CD4-positive, alpha-beta T cell (primary cell): ENCODE measurements at regions not wholly inside any gene's neighbourhood (a gene's known extent, or its start where the extent isn't known, plus 50 kb on each side); places are given as distances from the start of the nearest gene placed in this dataset.
"Not testable (repeated sequence)": the region's sequence is repeated elsewhere in the genome, so short reads cannot be mapped to it uniquely, and the experiment has no call there.

ENCODE experiments used
- ATAC-seq: fragments of 200-7000 bp; cut with Tn5 transposase; one replicate; pipeline ENCODE4 v1.10.0; 2022; ENCODE audit warnings: mild to moderate bottlenecking; ENCODE audit not compliant: poor library complexity
- CTCF ChIA-PET: fragments of 350-600 bp; sonication (Branson Sonifier 250); formaldehyde crosslinking; loops from one replicate; lab custom pipeline; 2021; ENCODE audit warnings: antibody characterized with exemption, inconsistent platforms; lab: Charles Lee
- POLR2A ChIA-PET: fragments of 350-600 bp; sonication (Branson Sonifier 250); formaldehyde crosslinking; loops from one replicate; lab custom pipeline; 2021; ENCODE audit warnings: antibody characterized with exemption, inconsistent platforms; lab: Charles Lee
- DNase-seq, 14 experiments: peaks; one replicate each; pipeline ENCODE4 v3.0.0-alpha.2; 2013 to 2020; ENCODE audit warnings: mixed read lengths in 2 of 14
- H3K27ac ChIP-seq, 2 donors: one replicate each; pipeline versions ENCODE4 v1.5.1 to v1.7.0; 2013; ENCODE audit warnings: low read length in 2 of 2, low read depth in 1 of 2, mild to moderate bottlenecking in 1 of 2
- H3K27me3 ChIP-seq, 2 experiments: 1 replicate in 1 of 2; 2 replicates in 1 of 2; pipeline versions ENCODE4 v1.6.1 to v1.7.0; 2013; ENCODE audit warnings: low read length in 2 of 2, control low read depth in 1 of 2, mild to moderate bottlenecking in 1 of 2, moderate library complexity in 1 of 2; ENCODE audit not compliant: insufficient read depth in 2 of 2, control insufficient read depth in 1 of 2
- H3K36me3 ChIP-seq: one replicate; pipeline ENCODE4 v1.6.1; 2013; ENCODE audit warnings: low read length, control low read depth; ENCODE audit not compliant: insufficient read depth
- H3K4me1 ChIP-seq: one replicate; pipeline ENCODE4 v1.6.1; 2013; ENCODE audit warnings: low read length, control low read depth; ENCODE audit not compliant: insufficient read depth
- H3K4me3 ChIP-seq: one replicate; pipeline ENCODE4 v1.5.1; 2013; ENCODE audit warnings: mild to moderate bottlenecking, low read length, moderate library complexity
- H3K9me3 ChIP-seq, 2 experiments: 1 replicate in 1 of 2; 2 replicates in 1 of 2; pipeline versions ENCODE4 v1.6.1 to v1.7.0; 2013; ENCODE audit warnings: low read length in 2 of 2, mild to moderate bottlenecking in 2 of 2, control low read depth in 1 of 2, moderate library complexity in 1 of 2; ENCODE audit not compliant: control insufficient read depth in 1 of 2, insufficient read depth in 1 of 2
- H3K27ac Mint-ChIP-seq: one replicate; pipeline ENCODE4 v1.8.0; 2020; ENCODE audit warnings: mixed read lengths
- H3K27me3 Mint-ChIP-seq: one replicate; pipeline ENCODE4 v1.8.0; 2021; ENCODE audit warnings: mixed read lengths
- H3K36me3 Mint-ChIP-seq: one replicate; pipeline ENCODE4 v1.8.0; 2021; ENCODE audit warnings: low read depth, mixed read lengths
- H3K4me1 Mint-ChIP-seq: one replicate; pipeline ENCODE4 v1.8.0; 2021; ENCODE audit warnings: low read depth, mixed read lengths
- H3K4me3 Mint-ChIP-seq: one replicate; pipeline ENCODE4 v1.8.0; 2020; ENCODE audit warnings: mild to moderate bottlenecking, mixed read lengths
- H3K9me3 Mint-ChIP-seq: one replicate; pipeline ENCODE4 v1.8.0; 2020; ENCODE audit warnings: mixed read lengths
- intact Hi-C, 2 experiments: fragments of 100-400 bp; cut with DNase I in 1 of 2; cut with micrococcal nuclease in 1 of 2; formaldehyde crosslinking; loops; one replicate each; pipeline versions ENCODE4 v1.15.1 to v1.9.0; 2023 to 2025; cut with DNase I, micrococcal nuclease
- TF ChIP-seq, protein P1 (sequence below): fragments of 200-600 bp; IDR thresholded peaks from one replicate; pipeline ENCODE4 v1.8.0; 2022; ENCODE audit warnings: antibody characterized with exemption, mild to moderate bottlenecking

- Mint-ChIP-seq H3K27me3 (peaks cover 11% of the 10 kb centered on the region), H3K4me3 (no peak overlapping the region), H3K36me3 (no peaks in the 10 kb centered on the region), H3K4me1 (no peaks in the 10 kb centered on the region), H3K9me3 (no peaks in the 10 kb centered on the region), H3K27ac (no peak overlapping the region)
- intact Hi-C loops = no loop called here
- H3K9me3 ChIP-seq = no peaks in the 10 kb centered on the region
- no peaks in the 10 kb centered on the region for H3K36me3 ChIP-seq
- H3K27ac ChIP-seq = no peak overlapping the region
- TF ChIP-seq, protein P1, sequence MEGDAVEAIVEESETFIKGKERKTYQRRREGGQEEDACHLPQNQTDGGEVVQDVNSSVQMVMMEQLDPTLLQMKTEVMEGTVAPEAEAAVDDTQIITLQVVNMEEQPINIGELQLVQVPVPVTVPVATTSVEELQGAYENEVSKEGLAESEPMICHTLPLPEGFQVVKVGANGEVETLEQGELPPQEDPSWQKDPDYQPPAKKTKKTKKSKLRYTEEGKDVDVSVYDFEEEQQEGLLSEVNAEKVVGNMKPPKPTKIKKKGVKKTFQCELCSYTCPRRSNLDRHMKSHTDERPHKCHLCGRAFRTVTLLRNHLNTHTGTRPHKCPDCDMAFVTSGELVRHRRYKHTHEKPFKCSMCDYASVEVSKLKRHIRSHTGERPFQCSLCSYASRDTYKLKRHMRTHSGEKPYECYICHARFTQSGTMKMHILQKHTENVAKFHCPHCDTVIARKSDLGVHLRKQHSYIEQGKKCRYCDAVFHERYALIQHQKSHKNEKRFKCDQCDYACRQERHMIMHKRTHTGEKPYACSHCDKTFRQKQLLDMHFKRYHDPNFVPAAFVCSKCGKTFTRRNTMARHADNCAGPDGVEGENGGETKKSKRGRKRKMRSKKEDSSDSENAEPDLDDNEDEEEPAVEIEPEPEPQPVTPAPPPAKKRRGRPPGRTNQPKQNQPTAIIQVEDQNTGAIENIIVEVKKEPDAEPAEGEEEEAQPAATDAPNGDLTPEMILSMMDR = no peak
- no peaks in the 10 kb centered on the region for H3K4me1 ChIP-seq
- CTCF ChIA-PET = no interaction called here
- no peak for ATAC-seq
- POLR2A ChIA-PET = no interaction called here
- DNase-seq = no peak
- H3K4me3 ChIP-seq = no peak overlapping the region
- no peaks in the 10 kb centered on the region for H3K27me3 ChIP-seq
Measured at GRCh38 chr5:175336781-175337180, 107.2 kb downstream of the DRD1 start.

- Histone ChIP-seq H3K4me1 (no peaks in the 10 kb centered on the region), H3K4me3 (no peak overlapping the region), H3K27me3 (no peaks in the 10 kb centered on the region), H3K36me3 (no peaks in the 10 kb centered on the region), H3K9me3 (no peaks in the 10 kb centered on the region), H3K27ac (no peak overlapping the region)
- no peaks in the 10 kb centered on the region for H3K36me3 Mint-ChIP-seq
- CTCF ChIA-PET = no interaction called here
- POLR2A ChIA-PET = no interaction called here
- H3K27ac Mint-ChIP-seq = no peak overlapping the region
- TF ChIP-seq, protein P1 = no peak
- no peak overlapping the region for H3K4me3 Mint-ChIP-seq
- no peaks in the 10 kb centered on the region for H3K4me1 Mint-ChIP-seq
- H3K27me3 Mint-ChIP-seq = peaks cover 11% of the 10 kb centered on the region
- no peak for DNase-seq
- H3K9me3 Mint-ChIP-seq = no peaks in the 10 kb centered on the region
- ATAC-seq = no peak
- intact Hi-C loops = no loop called here
Measured at GRCh38 chr5:175335691-175336090, 108.3 kb downstream of the DRD1 start.

DNA sequence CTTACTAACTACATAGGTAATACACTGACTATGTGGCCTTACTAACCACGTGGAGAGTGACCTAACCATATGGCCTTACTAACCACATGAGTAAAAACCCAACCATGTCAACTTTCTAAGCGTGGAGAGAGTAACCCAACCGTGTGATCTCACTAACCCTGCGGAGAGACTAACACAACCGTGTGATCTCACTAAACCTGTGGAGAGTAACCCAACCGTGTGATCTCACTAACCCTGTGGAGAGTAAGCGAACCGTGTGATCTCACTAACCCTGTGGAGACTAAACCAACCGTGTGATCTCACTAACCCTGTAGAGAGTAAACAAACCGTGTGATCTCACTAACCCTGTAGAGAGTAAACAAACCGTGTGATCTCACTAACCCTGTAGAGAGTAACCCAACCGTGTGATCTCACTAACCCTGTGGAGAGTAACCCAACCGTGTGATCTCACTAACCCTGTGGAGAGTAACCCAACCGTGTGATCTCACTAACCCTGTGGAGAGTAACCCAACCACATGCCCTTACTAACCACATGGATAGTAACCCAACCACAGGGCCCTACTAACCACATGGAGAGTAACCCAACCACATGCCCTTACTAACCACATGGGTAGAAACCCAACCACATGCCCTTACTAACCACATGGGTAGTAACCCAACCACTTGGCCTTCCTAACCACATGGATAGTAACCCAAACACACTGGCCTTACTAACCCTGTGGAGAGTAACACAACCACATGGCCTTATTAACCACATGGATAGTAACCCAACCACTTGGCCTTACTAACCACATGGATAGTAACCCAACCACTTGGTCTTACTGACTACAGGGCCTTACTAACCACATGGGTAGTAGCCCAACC is 112.6 kb downstream of the DRD1 start:
- H3K4me3 Mint-ChIP-seq, H3K27me3 ChIP-seq, DNase-seq, H3K4me1 ChIP-seq, H3K9me3 ChIP-seq, ATAC-seq, H3K4me1 Mint-ChIP-seq, H3K9me3 Mint-ChIP-seq, intact Hi-C loops, H3K27ac ChIP-seq, H3K36me3 ChIP-seq, H3K36me3 Mint-ChIP-seq, POLR2A ChIA-PET, CTCF ChIA-PET, H3K4me3 ChIP-seq, H3K27ac Mint-ChIP-seq: not testable (repeated sequence)
- H3K27me3 Mint-ChIP-seq = peaks cover 34% of the 10 kb centered on the region

GRCh38 chr5:175329976-175330375 is 114.0 kb downstream of the DRD1 start:
- no peaks in the 10 kb centered on the region for H3K4me1 Mint-ChIP-seq
- no peak overlapping the region for H3K27ac Mint-ChIP-seq
- H3K9me3 Mint-ChIP-seq = no peaks in the 10 kb centered on the region
- Histone ChIP-seq H3K4me3 (no peak overlapping the region), H3K4me1 (no peaks in the 10 kb centered on the region), H3K27ac (no peak overlapping the region), H3K9me3 (peaks cover 0 to 6% of the 10 kb centered on the region in 2 experiments), H3K27me3 (peaks cover 0 to 4% of the 10 kb centered on the region in 2 experiments), H3K36me3 (no peaks in the 10 kb centered on the region)
- H3K27me3 Mint-ChIP-seq = peaks cover 23% of the 10 kb centered on the region
- DNase-seq (no peak), ATAC-seq (no peak)
- ChIA-PET POLR2A (no interaction called here), CTCF (no interaction called here)
- no peaks in the 10 kb centered on the region for H3K36me3 Mint-ChIP-seq
- no peak overlapping the region for H3K4me3 Mint-ChIP-seq
- intact Hi-C loops = no loop called here
- TF ChIP-seq, protein P1 = no peak
